IPS-15b (cell line): ENCODE measurements at regions not wholly inside any gene's neighbourhood (a gene's known extent, or its start where the extent isn't known, plus 50 kb on each side); places are given as distances from the start of the nearest gene placed in this dataset.

Experiments
- H3K27me3 ChIP-seq: one replicate; pipeline ENCODE4 v1.6.1; 2013; ENCODE audit warnings: low read length; ENCODE audit not compliant: control insufficient read depth, insufficient read depth
- H3K36me3 ChIP-seq: one replicate; pipeline ENCODE4 v1.6.1; 2013; ENCODE audit warnings: low read length; ENCODE audit not compliant: control insufficient read depth, insufficient read depth
- H3K4me1 ChIP-seq: one replicate; pipeline ENCODE4 v1.6.1; 2013; ENCODE audit warnings: mild to moderate bottlenecking, low read length; ENCODE audit not compliant: control insufficient read depth, insufficient read depth
- H3K4me3 ChIP-seq: one replicate; pipeline ENCODE4 v1.5.1; 2013; ENCODE audit warnings: low read depth, low read length
- H3K9ac ChIP-seq: one replicate; pipeline ENCODE4 v1.6.1; 2013; ENCODE audit warnings: low read depth, mild to moderate bottlenecking, low read length
- H3K9me3 ChIP-seq: one replicate; pipeline ENCODE4 v1.6.1; 2013; ENCODE audit warnings: mild to moderate bottlenecking, low read length; ENCODE audit not compliant: control insufficient read depth, insufficient read depth

- Histone ChIP-seq H3K9ac (no peak overlapping the region), H3K27me3 (no peaks in the 10 kb centered on the region), H3K36me3 (no peaks in the 10 kb centered on the region), H3K4me1 (no peaks in the 10 kb centered on the region), H3K9me3 (no peaks in the 10 kb centered on the region), H3K4me3 (no peak overlapping the region)
These were observed 358.5 kb upstream of the AKR1E2 start for GRCh38 chr10:4467481-4467880.

GRCh38 chr10:4460267-4460666, 365.7 kb upstream of the AKR1E2 start:
- no peaks in the 10 kb centered on the region for H3K36me3 ChIP-seq
- no peak overlapping the region for H3K9ac ChIP-seq
- no peaks in the 10 kb centered on the region for H3K27me3 ChIP-seq
- no peak overlapping the region for H3K4me3 ChIP-seq
- no peaks in the 10 kb centered on the region for H3K4me1 ChIP-seq
- H3K9me3 ChIP-seq = no peaks in the 10 kb centered on the region

GRCh38 chr10:4459531-4459930, 366.5 kb upstream of the AKR1E2 start:
- H3K36me3 ChIP-seq = no peaks in the 10 kb centered on the region
- H3K9me3 ChIP-seq = no peaks in the 10 kb centered on the region
- no peak overlapping the region for H3K9ac ChIP-seq
- no peaks in the 10 kb centered on the region for H3K4me1 ChIP-seq
- H3K4me3 ChIP-seq = no peak overlapping the region
- no peaks in the 10 kb centered on the region for H3K27me3 ChIP-seq

- Histone ChIP-seq H3K9me3 (no peaks in the 10 kb centered on the region), H3K4me3 (no peak overlapping the region), H3K9ac (no peak overlapping the region), H3K36me3 (no peaks in the 10 kb centered on the region), H3K27me3 (no peaks in the 10 kb centered on the region), H3K4me1 (no peaks in the 10 kb centered on the region)
These were observed 368.4 kb upstream of the AKR1E2 start for GRCh38 chr10:4457597-4457996.

- no peak overlapping the region for H3K4me3 ChIP-seq
- no peaks in the 10 kb centered on the region for H3K27me3 ChIP-seq
- H3K4me1 ChIP-seq = no peaks in the 10 kb centered on the region
- no peak overlapping the region for H3K9ac ChIP-seq
- H3K36me3 ChIP-seq = no peaks in the 10 kb centered on the region
- H3K9me3 ChIP-seq = no peaks in the 10 kb centered on the region
These were observed 369.2 kb upstream of the AKR1E2 start for GRCh38 chr10:4456776-4457175.

- no peaks in the 10 kb centered on the region for H3K4me1 ChIP-seq
- H3K27me3 ChIP-seq = no peaks in the 10 kb centered on the region
- no peak overlapping the region for H3K9ac ChIP-seq
- H3K36me3 ChIP-seq = no peaks in the 10 kb centered on the region
- H3K4me3 ChIP-seq = no peak overlapping the region
- no peaks in the 10 kb centered on the region for H3K9me3 ChIP-seq
These were observed 369.7 kb upstream of the AKR1E2 start for GRCh38 chr10:4456279-4456678.

- Histone ChIP-seq H3K27me3 (no peaks in the 10 kb centered on the region), H3K9ac (no peak overlapping the region), H3K9me3 (no peaks in the 10 kb centered on the region)
These were observed 372.1 kb upstream of the AKR1E2 start for GRCh38 chr10:4453950-4454349.

GRCh38 chr10:4453276-4453675, 372.7 kb upstream of the AKR1E2 start:
- Histone ChIP-seq H3K4me3 (no peak overlapping the region), H3K9me3 (no peaks in the 10 kb centered on the region), H3K36me3 (no peaks in the 10 kb centered on the region), H3K9ac (no peak overlapping the region), H3K27me3 (no peaks in the 10 kb centered on the region), H3K4me1 (peaks cover 7% of the 10 kb centered on the region)

More at GRCh38 chr10:4453950-4454349, 372.1 kb upstream of the AKR1E2 start:
- H3K4me1 ChIP-seq = peaks cover 7% of the 10 kb centered on the region
- H3K36me3 ChIP-seq = no peaks in the 10 kb centered on the region
- no peak overlapping the region for H3K4me3 ChIP-seq

GRCh38 chr10:4450981-4451908, 374.8 kb upstream of the AKR1E2 start:
- no peaks in the 10 kb centered on the region for H3K9me3 ChIP-seq
- no peaks in the 10 kb centered on the region for H3K27me3 ChIP-seq
- no peak overlapping the region for H3K9ac ChIP-seq
- H3K36me3 ChIP-seq = no peaks in the 10 kb centered on the region
- peaks cover 7% of the 10 kb centered on the region for H3K4me1 ChIP-seq
- H3K4me3 ChIP-seq = no peak overlapping the region

GRCh38 chr10:4450169-4450568, 375.8 kb upstream of the AKR1E2 start:
- Histone ChIP-seq H3K9me3 (no peaks in the 10 kb centered on the region), H3K4me1 (peaks cover 7% of the 10 kb centered on the region), H3K27me3 (no peaks in the 10 kb centered on the region), H3K36me3 (no peaks in the 10 kb centered on the region), H3K4me3 (no peak overlapping the region), H3K9ac (no peak overlapping the region)

- H3K27me3 ChIP-seq = no peaks in the 10 kb centered on the region
These were observed 378.0 kb upstream of the AKR1E2 start for GRCh38 chr10:4448030-4448429.

GRCh38 chr10:4443419-4443818, 382.6 kb upstream of the AKR1E2 start:
- no peaks in the 10 kb centered on the region for H3K9me3 ChIP-seq
- H3K9ac ChIP-seq = no peak overlapping the region
- H3K27me3 ChIP-seq = no peaks in the 10 kb centered on the region
- H3K4me1 ChIP-seq = no peaks in the 10 kb centered on the region
- no peak overlapping the region for H3K4me3 ChIP-seq
- no peaks in the 10 kb centered on the region for H3K36me3 ChIP-seq

More at GRCh38 chr10:4448030-4448429, 378.0 kb upstream of the AKR1E2 start:
- Histone ChIP-seq H3K9ac (no peak overlapping the region), H3K4me3 (no peak overlapping the region), H3K36me3 (no peaks in the 10 kb centered on the region), H3K9me3 (no peaks in the 10 kb centered on the region), H3K4me1 (peaks cover 7% of the 10 kb centered on the region)
